ENCODE measurements at regions not wholly inside any gene's neighbourhood (a gene's known extent, or its start where the extent isn't known, plus 50 kb on each side); places are given as distances from the start of the nearest gene placed in this dataset.

- no peak for DNase-seq
Observed at GRCh38 chr3:117536006-117536405, 826.4 kb downstream of the TUSC7 start.

GRCh38 chr3:117537949-117538348, 828.4 kb downstream of the TUSC7 start:
- DNase-seq, result no peak

- no peak for DNase-seq
Observed at GRCh38 chr3:117539729-117540128, 830.1 kb downstream of the TUSC7 start.

- DNase-seq, result no peak
Observed at GRCh38 chr3:117540597-117540996, 831.0 kb downstream of the TUSC7 start.

GRCh38 chr3:117541721-117542120, 832.1 kb downstream of the TUSC7 start:
- no peak for DNase-seq

GRCh38 chr3:117543521-117543920, 833.9 kb downstream of the TUSC7 start:
- no peak for DNase-seq

GRCh38 chr3:117545484-117545883, 835.9 kb downstream of the TUSC7 start:
- DNase-seq, result no peak

GRCh38 chr3:117547956-117548550, 838.5 kb downstream of the TUSC7 start:
- DNase-seq, result no peak

- DNase-seq, result no peak
Observed at GRCh38 chr3:117548600-117548999, 839.0 kb downstream of the TUSC7 start.

GRCh38 chr3:117549716-117550115, 840.1 kb downstream of the TUSC7 start:
- no peak for DNase-seq

- no peak for DNase-seq
Observed at GRCh38 chr3:117550766-117551165, 841.2 kb downstream of the TUSC7 start.

GRCh38 chr3:117553461-117553860, 843.9 kb downstream of the TUSC7 start:
- no peak for DNase-seq

- no peak for DNase-seq
Observed at GRCh38 chr3:117556646-117557407, 847.2 kb downstream of the TUSC7 start.

- no peak for DNase-seq
Observed at GRCh38 chr3:117557464-117558090, 848.0 kb downstream of the TUSC7 start.

GRCh38 chr3:117558681-117559080, 849.1 kb downstream of the TUSC7 start:
- no peak for DNase-seq

GRCh38 chr3:117562000-117562399, 852.4 kb downstream of the TUSC7 start:
- no peak for DNase-seq

- no peak for DNase-seq
Observed at GRCh38 chr3:117563063-117563462, 853.5 kb downstream of the TUSC7 start.

GRCh38 chr3:117565777-117566176, 856.2 kb downstream of the TUSC7 start:
- no peak for DNase-seq

- no peak for DNase-seq
Observed at GRCh38 chr3:117566926-117567325, 857.3 kb downstream of the TUSC7 start.

GRCh38 chr3:117567382-117567781, 857.8 kb downstream of the TUSC7 start:
- DNase-seq, result no peak

- DNase-seq, result no peak
Observed at GRCh38 chr3:117567906-117568305, 858.3 kb downstream of the TUSC7 start.

GRCh38 chr3:117572786-117573185, 863.2 kb downstream of the TUSC7 start:
- DNase-seq, result no peak

GRCh38 chr3:117580806-117581205, 871.2 kb downstream of the TUSC7 start:
- DNase-seq, result no peak

GRCh38 chr3:117586161-117586560, 876.6 kb downstream of the TUSC7 start:
- DNase-seq, result no peak
